ENCODE measurements at regions not wholly inside any gene's neighbourhood (a gene's known extent, or its start where the extent isn't known, plus 50 kb on each side); places are given as distances from the start of the nearest gene placed in this dataset.

DNA sequence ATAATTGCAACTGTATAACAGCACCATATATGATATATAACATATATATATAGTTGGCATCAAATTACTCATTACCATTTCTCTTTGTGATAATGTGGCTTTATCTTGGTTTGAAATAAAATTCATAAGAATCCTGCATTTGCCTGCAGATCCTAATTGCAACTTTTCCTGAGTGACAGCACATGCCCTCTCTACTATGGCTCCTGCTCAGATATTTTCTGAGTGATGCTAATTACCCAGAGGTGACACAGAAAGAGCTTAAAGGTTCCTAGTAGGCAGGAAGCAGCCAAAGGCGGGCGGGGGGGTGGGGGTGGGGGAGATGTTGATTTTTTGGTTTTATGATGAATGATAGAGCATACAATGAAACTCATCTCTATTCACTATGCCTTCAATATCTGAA, 370.6 kb downstream of the MFSD1 start:
- DNase-seq: no peak

DNA sequence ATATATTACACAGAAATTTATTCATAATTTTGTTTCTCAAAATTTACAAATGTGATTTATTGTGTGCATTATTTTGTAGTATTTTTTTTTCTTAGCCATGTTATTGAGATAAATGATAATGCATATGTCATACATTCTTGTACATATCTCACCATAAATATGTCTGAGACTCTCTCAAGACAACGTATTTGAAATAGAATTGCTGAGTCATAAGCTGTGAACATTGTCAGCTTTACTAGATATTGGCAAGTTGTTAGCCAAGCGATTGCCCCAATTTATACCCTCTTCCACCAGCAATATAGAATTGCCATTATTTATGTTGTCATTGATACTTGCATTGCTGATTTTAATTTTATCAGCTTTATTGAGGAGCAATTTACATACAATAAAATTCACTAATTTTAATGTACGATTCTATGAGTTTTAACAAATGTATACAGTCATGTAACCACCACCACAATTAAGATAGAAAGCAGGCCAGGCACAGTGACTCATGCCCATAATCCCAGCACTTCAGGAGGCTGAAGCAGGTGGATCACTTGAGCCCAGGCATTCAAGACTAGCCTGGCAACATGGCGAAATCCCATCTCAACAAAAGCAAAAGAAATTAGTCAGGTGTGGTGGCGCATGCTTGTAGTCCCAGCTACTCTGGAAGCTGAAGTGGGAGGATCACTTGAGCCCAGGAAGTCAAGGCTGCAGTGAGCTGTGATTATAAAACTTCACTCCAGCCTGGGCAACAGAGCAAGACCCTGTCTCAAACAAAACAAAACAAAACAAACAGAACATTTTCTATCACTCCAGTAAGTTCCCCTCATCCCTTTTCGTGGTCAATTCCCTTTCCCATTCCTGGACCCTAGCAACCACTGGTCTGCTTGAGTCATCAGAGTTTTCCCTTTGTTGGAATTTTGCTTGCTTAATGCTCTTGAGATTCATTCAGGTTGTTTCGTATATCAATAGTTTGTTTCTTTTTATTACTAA, 373.1 kb downstream of the MFSD1 start:
- no peak for DNase-seq

DNA sequence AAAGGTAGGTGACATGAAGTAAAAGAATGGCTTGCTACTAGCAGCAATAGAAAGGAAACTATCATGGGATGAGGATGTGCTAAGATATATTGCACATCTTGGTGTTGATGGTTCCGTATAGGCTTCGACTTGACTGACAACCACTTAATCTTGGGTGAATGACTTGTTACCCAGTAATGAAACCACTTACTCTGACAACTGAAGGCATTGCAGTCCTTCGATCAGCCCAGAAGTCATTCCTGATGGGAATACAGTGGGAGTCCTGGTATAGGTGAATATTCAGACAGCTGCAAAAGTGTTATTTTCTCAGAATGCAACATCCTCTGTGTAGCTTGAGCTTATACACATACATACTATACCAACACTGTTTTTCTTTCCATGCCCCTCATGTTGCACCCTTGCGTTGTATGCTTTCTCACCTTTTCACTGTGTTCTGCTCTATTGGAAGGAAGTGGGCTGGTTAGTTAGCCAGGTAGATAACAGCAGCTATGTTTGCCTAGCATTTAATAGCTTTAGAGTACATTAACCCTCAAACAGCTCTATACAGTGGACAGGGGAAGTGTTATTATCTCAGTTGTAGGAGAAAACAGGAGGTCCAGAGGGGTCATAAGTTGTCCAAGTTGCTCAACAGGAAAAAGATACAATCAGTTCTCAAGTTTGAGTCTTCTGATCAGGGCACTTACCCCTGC, 376.5 kb downstream of the MFSD1 start:
- no peak for DNase-seq

DNA sequence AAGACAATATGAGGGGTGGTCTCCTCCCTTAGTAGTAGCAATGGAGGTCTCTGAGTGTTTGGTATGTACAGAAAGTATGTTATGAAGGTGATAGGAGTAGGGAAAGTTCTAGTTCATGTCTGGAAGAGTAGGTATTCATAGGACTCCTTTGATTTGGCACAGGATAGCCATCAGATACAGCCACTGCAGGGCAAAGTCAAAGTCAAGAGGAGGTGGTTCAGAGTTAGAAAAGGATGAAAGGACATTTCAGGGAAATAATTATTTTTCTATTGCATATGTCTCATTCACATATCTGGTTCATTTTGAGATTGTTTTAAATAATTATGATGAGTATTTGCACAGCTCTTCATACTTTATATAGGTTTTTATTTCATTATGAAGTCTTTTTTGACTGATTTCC, 381.1 kb downstream of the MFSD1 start:
- DNase-seq: no peak

DNA sequence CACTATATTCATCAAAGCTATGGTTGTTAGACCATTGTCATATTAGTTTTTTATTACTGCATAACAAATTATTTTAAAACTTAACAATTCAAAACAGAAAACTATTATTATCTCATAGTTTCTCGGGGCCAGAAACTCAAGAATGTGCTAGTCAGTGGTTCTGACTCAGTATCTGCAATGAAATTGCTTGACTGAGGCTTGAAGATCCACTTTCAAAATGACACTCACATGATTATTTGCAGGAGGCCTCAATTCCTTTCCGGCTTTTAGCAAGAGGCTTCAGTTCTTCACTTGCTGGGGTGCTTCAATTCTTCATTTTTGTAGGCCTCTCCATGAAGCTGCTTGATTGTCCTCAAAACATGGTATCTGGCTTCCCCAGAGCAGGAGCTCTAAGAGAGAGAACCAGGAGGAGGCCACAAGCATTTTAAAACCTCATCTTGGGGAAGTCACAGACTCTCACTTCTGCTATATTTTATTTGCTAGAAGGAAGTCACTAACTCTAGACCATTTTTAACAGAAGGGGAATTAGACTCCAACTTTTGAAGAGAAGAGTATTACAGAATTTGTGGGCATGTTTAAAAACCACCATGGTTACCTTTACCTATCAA, 383.7 kb downstream of the MFSD1 start:
- no peak for DNase-seq

DNA sequence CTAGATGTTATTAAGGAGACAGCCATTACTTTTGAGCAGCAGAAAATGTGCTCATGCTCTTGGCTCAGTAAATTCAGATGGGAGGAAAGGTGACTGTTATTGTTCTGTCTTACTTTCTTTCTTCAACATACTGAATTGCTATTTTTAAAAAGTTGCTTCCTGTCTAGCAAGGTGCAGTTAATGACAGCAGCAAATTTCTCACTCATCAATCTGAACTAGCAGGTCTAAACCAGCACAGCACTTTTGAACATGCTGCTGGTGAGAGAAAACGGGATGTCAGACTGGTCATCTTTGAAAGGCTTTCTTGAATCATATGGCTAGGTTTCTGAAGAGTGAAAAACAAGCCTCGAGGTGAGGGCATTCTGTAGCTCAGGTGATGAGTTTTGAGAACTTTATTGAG, 384.7 kb downstream of the MFSD1 start:
- DNase-seq: no peak

DNA sequence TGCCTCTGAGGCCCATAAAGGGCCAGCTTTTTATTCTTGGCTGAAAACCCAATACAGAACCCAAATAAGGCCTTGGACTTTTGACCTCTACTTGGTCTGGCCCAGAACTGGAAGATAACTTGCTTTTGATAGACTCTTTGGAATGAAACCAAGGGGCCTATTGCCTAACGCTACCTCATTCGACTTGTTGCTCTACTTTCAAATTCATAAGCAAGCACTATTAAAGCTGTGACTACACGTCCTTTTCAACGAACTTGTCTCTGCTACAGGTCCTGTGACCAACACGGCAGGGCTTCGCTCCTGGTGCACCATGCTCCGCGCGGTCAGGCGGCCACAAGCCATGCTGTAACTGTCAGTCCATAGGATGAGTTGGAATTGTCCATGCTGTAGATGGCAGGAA, 385.4 kb downstream of the MFSD1 start:
- DNase-seq: no peak

DNA sequence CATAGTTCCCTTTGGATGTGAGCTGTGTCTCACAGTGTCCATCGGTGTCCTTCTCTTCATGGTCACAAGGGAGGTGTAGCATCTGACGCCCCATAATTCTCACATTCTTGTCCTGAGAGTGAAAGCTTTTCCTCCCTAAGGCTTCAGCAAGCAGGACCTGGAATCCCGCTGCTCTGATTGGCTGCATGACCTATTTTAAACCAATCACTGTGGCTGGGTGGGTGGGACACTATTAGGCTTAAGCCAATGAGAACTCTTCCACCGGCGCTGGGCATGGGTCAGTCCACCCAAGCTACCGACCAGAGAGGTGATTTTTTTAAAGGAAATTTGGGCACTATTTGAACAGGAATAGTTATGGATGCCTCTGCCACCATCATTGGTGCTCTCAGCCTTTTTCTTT, 385.9 kb downstream of the MFSD1 start:
- no peak for DNase-seq

DNA sequence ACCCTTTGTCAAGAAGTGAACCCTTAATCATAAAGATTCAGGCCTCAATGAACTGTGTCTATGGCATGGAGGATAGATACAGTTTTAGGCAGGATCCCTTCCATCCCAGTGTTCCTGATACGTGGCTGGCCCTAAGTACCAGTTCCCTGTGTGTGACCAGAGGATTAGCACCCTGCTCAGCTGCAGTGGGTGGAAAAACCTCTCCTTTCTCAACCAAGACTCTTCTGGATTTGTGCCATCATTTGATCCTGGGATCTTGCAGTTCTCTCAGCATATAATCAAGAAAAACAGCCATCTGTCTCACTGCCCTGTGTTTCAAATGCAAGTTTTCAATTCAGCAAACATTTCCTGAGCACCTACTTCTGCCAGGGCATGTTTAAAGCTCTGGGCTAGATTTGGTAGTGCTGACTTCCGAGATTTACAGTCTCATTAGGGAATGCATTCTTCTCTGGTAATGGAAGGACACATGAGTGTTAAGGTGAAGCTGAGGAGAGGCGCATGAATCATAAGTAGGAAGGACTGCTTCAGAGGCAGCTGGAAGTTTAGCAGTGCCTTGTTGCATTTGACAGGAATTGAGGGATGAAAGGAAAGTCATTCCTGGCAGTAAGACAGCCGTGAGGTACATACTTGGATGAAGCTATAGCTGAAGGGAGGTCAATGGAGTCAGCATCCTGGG, 388.3 kb downstream of the MFSD1 start:
- DNase-seq: no peak

DNA sequence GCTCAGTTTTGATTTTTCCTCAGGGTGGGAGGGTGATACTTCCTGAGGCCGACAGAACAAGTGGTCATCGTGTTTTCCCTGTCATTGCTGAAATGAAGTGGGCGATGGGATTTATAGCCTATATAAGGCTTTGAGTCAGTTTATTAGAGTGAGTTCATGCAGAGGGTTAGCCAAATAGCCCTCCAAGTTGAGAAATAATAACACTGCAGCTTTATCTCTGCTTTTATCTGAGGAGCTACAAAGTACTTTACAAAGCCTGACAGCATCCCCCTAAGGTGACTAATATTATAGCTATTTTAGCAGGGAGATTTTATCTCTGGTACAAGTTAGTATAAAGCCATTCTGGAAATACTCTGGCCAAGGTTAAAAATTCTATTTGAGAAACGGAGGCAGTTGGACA, 389.6 kb downstream of the MFSD1 start:
- peak; percentile 29 for DNase-seq

DNA sequence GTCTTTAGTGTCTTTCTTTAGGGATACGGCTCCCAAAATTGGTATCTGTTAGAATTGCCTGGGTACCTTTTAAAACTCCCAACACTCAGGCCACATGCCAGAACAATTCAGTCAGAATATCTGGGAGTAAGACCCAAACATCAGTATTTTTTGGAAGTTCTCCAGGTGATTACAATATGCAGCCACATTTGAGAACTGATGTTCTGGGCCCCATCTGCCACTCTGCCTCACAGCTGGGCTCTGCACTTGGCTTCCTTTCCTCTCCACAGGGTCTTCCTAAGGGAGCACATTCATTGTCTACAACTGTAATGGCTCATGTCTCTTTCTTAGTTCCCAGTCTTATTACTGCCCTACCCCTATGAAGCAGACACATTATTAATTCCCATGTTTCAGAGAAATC, 394.5 kb downstream of the MFSD1 start:
- peak; percentile 25 for DNase-seq

DNA sequence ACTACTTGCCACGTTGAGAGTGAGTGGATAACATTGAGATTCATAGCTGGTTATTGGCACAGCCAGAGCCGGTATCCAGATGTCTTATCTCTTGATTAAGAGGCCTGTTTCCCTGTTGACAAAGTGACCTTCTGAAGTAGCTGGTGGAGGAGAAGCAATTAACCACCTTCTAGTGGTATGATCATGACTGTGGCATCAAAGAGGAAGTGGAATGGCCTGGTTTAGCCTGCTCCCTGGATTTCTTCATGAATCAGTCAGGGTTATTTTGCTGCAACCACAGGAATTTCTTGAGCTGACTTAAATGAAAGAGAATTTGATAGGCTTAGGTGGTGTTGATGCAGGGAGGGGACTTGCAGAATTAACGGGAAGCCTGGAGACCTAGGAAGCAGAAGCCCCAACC, 398.3 kb downstream of the MFSD1 start:
- peak; percentile 71 for DNase-seq

DNA sequence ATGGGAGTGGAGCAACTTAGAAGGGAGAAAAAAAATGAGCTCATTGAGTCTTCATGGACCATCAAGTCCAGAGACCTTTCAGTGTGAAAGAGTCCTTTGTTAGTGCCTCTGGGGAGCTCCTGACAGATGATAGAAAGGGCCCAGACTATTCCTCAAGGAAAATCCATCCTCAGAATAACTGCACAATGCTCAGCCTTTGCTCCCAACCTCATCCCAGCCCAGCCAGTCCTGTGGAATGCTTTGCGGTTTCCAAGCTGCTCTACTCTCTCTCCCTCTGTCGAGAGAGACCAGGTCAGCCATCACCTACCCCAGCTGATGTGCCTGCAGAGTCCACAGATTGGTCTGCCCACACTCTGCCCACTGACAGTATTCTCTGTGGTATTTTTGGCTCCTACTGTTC, 406.2 kb downstream of the MFSD1 start:
- DNase-seq: no peak

DNA sequence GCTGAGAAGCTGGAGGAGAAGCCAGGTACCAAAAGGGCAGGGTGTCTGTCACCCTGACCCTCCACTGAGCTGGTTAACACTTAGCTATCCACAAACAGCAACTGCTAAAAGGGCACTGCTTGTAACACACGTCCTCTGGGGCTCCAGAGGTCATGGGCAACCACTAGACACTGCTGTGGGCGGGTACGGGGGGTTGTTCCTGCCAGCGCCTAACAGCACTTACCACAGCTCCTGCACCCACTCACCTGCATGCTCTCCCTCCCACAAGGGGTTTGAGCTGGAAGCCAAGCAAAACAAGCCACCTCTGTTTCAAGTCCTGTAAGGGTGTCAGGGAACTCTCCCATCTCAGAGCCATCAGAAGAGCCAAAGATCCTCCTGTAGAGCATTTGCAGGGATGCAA, 407.6 kb downstream of the MFSD1 start:
- DNase-seq: no peak

DNA sequence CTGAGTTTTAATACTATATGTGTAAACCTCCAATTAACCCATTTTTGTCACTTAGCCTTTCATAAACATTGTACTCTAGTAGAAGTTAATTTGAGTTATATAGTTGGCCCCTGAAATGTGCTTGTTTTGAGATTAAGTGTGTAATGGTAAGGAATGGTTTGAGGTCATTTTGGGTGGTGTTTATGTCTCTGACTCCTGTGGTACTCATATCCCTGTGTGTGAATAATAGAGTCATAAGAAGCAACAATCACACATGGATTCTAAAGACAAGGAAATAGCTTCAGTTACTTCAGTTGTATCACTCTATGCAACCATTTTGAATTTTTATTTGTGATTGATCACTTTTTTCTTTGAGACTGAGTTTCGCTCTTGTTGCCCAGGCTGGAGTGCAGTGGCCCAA, 408.5 kb downstream of the MFSD1 start:
- DNase-seq: no peak

DNA sequence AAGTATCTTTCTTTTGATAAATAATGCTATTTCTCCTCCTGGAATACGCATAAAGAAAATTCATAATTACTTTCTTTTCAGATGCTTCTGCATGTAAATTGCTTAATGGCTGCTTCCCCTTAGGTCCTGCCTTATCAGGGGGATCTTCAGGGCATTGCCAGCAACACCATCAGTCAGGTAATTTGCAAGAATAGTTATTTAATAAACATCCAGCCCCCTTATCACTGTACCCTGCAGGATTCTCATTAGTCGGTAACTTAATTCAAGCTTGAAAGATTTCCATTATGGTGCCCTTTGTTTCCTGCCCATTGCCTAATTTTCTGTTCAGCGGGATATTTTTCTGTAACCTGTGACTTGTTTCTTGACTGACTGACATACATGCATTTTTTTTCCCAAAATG, 414.5 kb downstream of the MFSD1 start:
- no peak for DNase-seq

DNA sequence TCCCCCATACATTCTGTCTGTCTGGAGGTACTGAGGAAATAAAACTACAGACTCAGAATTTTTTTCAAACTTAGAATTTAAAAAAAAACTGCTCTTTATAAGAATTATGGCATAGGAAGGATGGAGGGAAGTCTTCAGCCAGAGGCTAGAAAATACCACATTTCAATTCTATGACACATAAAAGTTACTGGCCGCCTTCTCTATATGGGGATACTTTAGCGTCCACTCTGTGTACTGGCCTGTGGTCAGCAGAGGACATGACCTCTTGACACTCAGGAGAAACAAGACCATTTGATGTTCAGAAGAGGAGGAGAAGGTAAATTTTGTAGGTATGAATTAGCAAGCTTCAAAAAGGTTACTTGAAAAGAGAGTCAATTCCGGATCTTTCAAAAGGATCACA, 417.4 kb downstream of the MFSD1 start:
- DNase-seq: no peak

DNA sequence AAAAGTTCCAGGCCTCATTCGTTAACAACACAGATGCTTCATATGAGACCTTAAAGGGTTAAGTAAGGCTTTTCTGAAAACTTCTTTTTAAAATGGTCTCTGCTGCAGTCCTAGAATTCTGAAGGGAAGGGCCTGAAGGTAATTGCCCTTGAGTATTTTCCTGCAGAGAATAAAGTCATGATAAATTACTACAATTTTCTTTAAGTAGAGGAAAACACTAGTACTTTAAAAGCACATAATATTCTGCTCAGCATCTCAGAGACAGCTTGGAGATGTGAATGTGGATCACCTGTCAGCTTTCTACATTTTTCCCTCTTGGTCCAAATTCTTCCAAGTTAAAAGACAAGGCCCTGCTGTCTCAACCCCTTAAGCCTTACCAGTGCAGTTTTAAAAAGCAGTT, 419.5 kb downstream of the MFSD1 start:
- no peak for DNase-seq

DNA sequence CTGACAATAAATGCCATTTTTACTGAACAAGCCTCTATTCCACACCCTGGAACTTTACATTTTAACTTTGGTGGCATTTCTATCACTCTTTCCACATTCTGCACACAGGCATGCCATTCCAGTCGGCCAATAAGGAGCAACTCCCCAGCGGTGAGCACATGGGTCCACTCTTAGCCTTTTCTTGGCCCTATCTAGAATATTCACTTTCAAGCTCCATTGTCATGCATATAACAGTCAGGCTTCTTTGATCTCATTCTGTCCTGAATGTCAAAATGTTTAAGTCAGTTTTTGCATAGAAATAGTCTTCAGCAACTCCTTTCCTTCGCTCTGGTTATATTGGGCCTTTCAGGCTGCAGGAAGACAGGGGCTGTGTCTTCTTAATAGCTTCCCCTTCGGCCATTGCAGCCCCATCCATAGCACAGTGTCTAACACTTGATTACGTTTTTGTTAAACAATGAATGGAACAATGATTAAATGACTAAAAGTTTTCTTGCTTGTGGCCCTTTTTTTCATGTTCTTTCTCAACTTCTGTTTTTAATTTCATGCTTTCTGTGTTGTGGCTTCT, 427.3 kb downstream of the MFSD1 start:
- no peak for DNase-seq

DNA sequence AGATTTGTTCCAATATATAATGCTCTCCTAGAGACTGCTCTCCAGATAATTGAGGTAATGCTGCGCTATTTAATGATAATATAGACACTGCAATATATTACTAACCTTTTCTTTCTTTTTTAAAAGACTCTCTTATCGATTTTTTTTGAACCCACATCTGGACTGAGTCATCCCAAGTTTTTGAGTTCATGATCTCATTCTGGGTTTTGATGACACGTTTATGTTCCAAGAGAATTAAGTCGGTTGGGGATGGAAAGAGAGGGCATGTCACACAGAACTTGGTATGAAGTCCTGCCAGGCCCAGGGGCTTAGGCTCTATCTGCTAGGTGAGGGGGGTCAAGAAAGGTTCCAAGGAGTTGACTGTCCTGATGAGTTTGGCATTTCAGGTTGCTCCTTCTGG, 431.1 kb downstream of the MFSD1 start:
- no peak for DNase-seq

DNA sequence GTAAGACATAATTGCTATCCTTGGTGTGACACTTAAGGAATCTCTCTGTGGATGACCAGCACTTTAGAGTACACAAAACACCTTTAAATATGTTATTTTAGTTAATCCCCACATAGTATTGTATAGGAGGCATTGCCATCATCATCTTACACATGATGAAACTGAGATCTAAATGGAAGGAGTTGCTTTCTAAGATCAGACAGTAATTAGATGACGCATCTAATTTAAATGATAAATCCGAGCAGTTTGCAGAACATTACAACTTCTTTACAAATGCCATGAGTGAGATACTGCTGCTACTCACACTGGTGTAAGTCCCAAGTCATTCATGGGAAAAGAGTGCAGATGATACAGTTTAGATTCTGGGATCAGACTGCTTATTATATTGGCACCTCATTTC, 431.9 kb downstream of the MFSD1 start:
- no peak for DNase-seq

DNA sequence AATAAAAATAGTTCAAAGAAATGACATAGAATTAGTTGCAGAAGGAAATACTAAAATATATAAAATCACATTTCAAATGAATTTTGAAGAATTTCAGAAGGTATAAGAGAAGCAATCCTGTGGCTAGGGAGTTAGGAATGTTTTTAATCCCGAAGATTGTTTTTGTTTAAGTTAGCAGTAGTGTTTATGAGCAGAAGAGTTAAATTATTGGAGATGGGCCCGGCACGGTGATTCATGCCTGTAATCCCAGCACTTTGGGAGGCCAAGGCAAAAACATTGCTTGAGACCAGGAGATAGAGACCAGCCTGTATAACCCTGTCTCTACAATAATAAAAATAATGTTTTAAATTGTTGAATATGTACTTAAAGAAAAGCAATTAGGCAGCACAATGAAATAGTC, 432.5 kb downstream of the MFSD1 start:
- DNase-seq: peak; percentile 80

DNA sequence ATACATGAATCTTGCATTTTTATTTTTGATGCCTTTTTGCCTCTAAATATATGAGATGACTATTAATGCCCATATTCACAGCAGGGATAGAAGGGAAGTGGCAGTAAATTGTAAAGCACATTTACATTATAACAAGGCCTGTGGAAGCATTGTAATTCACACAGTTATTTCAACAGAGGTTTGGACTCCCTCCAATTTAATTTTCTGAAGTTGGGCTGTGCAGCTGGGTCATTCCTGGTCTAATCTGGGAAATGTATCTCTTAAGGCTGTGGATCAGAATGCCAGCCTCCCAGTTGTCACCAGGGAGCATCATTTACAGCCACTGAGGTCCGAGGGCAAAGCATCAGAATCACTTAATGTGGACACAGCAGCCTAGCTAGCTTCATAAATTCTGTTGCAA, 434.5 kb downstream of the MFSD1 start:
- DNase-seq: peak; percentile 70

Measured in fibroblast of skin of scalp (primary cell).